Neutrophil (primary cell): ENCODE measurements at regions not wholly inside any gene's neighbourhood (a gene's known extent, or its start where the extent isn't known, plus 50 kb on each side); places are given as distances from the start of the nearest gene placed in this dataset.
"Not testable (repeated sequence)": the region's sequence is repeated elsewhere in the genome, so short reads cannot be mapped to it uniquely, and the experiment has no call there.

Experiments
- H3K27ac ChIP-seq: fragments of 200-600 bp; sonication (generic); 2 replicates; pipeline ENCODE4 v1.5.1; 2016; ENCODE audit warnings: mild to moderate bottlenecking, moderate library complexity
- H3K27me3 ChIP-seq: fragments of 200-600 bp; sonication (generic); 2 replicates; pipeline ENCODE4 v1.6.0; 2016; ENCODE audit warnings: mild to moderate bottlenecking
- H3K36me3 ChIP-seq: fragments of 200-600 bp; sonication (generic); 2 replicates; pipeline ENCODE4 v1.5.1; 2017
- H3K4me1 ChIP-seq, 2 experiments: fragments of 200-600 bp in 1 of 2; sonication (generic) in 1 of 2; 1 replicate in 1 of 2; 2 replicates in 1 of 2; pipeline versions ENCODE4 v1.5.1 to v1.6.1; 2013 to 2016; ENCODE audit warnings: low read depth in 1 of 2, low read length in 1 of 2, mild to moderate bottlenecking in 1 of 2, moderate library complexity in 1 of 2; ENCODE audit not compliant: control insufficient read depth in 1 of 2, insufficient read depth in 1 of 2
- H3K4me3 ChIP-seq, 2 experiments: fragments of 200-600 bp in 1 of 2; sonication (generic) in 1 of 2; 1 replicate in 1 of 2; 2 replicates in 1 of 2; pipeline ENCODE4 v1.5.1; 2013 to 2016; ENCODE audit warnings: low read depth in 1 of 2, low read length in 1 of 2, mild to moderate bottlenecking in 1 of 2, moderate library complexity in 1 of 2
- H3K9me3 ChIP-seq: fragments of 200-600 bp; sonication (generic); 2 replicates; pipeline ENCODE4 v1.5.1; 2016
- TF ChIP-seq, protein P1 (sequence below): fragments of 200-600 bp; sonication (generic); IDR thresholded peaks from 2 replicates; pipeline ENCODE4 v1.5.1; 2016; ENCODE audit warnings: antibody characterized with exemption

DNA sequence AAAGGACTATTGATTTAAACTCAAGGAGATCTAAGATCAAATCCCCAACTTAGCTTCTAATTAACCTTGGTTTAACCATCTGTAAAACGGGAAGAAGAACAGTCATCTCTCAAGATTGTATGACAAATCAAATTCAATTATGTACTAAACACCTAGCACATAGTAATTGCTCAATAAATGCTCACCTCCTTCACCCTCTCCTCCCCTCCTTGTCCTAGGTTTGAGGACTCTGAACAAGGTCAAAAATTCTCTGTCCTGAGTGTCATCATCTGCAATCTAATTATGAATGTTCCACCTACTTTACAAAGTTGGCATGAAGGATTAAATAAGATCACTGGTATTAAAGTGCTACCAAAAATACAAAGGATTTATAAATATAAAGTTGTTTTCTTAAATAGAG is 320.1 kb upstream of the PPARGC1A start:
- H3K4me1 ChIP-seq, result no peaks in the 10 kb centered on the region
- no peak overlapping the region for H3K4me3 ChIP-seq
- H3K27ac ChIP-seq, result no peak overlapping the region
- TF ChIP-seq, protein P1, sequence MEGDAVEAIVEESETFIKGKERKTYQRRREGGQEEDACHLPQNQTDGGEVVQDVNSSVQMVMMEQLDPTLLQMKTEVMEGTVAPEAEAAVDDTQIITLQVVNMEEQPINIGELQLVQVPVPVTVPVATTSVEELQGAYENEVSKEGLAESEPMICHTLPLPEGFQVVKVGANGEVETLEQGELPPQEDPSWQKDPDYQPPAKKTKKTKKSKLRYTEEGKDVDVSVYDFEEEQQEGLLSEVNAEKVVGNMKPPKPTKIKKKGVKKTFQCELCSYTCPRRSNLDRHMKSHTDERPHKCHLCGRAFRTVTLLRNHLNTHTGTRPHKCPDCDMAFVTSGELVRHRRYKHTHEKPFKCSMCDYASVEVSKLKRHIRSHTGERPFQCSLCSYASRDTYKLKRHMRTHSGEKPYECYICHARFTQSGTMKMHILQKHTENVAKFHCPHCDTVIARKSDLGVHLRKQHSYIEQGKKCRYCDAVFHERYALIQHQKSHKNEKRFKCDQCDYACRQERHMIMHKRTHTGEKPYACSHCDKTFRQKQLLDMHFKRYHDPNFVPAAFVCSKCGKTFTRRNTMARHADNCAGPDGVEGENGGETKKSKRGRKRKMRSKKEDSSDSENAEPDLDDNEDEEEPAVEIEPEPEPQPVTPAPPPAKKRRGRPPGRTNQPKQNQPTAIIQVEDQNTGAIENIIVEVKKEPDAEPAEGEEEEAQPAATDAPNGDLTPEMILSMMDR, result no peak
- H3K36me3 ChIP-seq, result no peaks in the 10 kb centered on the region
- H3K27me3 ChIP-seq, result no peaks in the 10 kb centered on the region
- H3K9me3 ChIP-seq, result no peaks in the 10 kb centered on the region

DNA sequence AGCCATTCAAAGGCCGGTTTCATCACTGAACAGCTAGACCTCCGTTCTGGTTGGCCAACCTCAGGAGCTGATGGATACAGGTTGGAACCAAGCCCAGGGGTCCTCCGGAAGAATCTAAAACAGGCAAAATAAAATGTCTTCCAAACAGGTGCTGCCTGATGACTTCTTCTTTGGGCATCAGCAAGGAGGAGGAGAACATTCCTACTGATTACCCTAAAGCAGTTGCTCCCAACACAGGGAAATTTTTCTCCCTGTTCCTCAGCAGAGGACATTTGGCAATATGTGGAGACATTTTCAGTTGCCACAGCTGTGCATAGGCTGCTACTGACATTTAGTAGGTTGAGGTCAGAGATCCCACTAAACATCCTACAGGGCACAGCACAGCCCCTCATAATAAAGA is 319.3 kb upstream of the PPARGC1A start:
- no peak overlapping the region for H3K27ac ChIP-seq
- no peaks in the 10 kb centered on the region for H3K9me3 ChIP-seq
- H3K27me3 ChIP-seq, result no peaks in the 10 kb centered on the region
- H3K4me1 ChIP-seq, result no peaks in the 10 kb centered on the region
- no peak overlapping the region for H3K4me3 ChIP-seq
- no peaks in the 10 kb centered on the region for H3K36me3 ChIP-seq
- TF ChIP-seq, protein P1, result no peak

DNA sequence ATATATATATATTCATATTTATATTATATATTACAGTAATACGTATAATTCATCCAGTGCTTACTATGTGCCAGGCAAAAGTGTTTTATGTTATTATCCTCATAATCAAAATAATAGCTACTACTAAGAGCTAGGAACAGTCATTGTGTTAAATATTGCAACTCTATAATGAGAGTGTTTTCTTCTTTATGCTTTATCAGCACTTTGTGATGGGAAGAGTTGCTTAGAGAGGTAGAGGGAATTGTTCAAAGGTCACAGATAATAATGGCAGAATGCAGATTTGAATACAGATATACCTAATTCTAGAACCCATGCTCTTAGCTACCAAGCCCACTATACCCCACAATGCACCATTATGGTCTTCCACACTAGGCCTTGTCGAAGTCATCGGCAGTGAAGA is 318.8 kb upstream of the PPARGC1A start:
- no peaks in the 10 kb centered on the region for H3K9me3 ChIP-seq
- no peak overlapping the region for H3K27ac ChIP-seq
- no peaks in the 10 kb centered on the region for H3K4me1 ChIP-seq
- H3K36me3 ChIP-seq, result no peaks in the 10 kb centered on the region
- H3K27me3 ChIP-seq, result no peaks in the 10 kb centered on the region
- H3K4me3 ChIP-seq, result no peak overlapping the region
- TF ChIP-seq, protein P1, result no peak

DNA sequence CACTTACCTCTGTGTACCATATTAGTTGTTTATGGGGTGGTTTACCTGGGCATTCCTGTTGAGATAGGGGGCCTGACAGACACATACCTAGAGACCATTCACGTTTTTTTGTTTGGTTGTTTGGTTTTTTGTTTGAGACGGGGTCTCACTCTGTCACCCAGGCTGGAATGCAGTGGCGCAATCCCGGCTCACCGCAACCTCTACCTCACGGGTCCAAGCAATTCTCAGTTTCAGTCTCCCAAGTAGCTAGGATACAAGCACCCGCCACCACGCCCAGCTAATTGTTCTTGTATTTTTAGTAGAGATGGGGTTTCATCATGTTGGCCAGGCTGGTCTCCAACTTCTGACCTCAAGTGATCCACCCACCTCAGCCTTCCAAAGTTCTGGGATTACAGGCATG is 314.9 kb upstream of the PPARGC1A start:
- H3K27me3 ChIP-seq, H3K27ac ChIP-seq, H3K36me3 ChIP-seq, H3K4me1 ChIP-seq, H3K4me3 ChIP-seq, H3K9me3 ChIP-seq: not testable (repeated sequence)

DNA sequence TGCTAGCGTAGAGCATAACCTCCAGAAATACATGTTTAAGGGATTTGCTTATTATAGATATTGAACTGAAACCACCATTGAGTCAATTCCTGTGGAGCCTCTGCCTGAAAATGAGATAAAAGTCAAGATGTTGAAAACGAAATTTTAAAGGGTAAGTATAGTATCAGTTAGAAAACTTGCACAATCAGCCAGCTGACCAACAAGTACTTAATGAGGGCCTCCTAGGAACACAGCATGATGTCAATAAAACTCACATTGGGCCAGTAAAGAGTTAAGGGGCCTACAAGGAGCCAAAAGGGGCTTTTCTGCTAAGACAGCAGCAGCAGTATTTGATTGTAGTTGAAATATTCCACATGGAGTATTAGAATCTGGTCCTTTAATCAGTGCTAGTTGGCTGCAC is 314.1 kb upstream of the PPARGC1A start:
- H3K27me3 ChIP-seq, result no peaks in the 10 kb centered on the region

DNA sequence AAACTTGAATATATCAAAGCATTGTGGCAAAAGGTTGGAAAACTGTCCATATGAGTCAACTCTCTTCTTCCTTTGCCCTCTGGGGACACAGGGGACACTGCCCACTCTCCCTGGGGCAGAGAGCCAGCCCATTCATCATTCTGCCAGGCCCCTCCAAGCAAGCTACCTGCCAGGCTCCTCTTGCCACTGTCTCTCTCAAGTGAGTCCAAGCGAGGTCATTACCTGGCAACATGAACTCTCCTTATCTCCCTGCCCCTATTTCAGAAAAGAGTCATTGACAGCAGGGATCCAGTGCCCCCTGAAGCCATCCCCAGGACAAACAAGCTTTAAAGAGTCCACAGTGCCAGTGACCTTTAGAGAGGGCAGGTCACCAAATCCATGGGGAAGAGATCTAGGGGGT is 312.7 kb upstream of the PPARGC1A start:
- TF ChIP-seq, protein P1, result no peak
- H3K36me3 ChIP-seq, result no peaks in the 10 kb centered on the region

More for the DNA sequence above, 314.1 kb upstream of the PPARGC1A start:
- Histone ChIP-seq H3K4me3 (no peak overlapping the region), H3K9me3 (no peaks in the 10 kb centered on the region), H3K4me1 (no peaks in the 10 kb centered on the region), H3K27ac (no peak overlapping the region), H3K36me3 (no peaks in the 10 kb centered on the region)
- TF ChIP-seq, protein P1, result no peak

More for the DNA sequence above, 312.7 kb upstream of the PPARGC1A start:
- H3K27ac ChIP-seq, result no peak overlapping the region
- no peaks in the 10 kb centered on the region for H3K9me3 ChIP-seq
- H3K27me3 ChIP-seq, result no peaks in the 10 kb centered on the region
- no peak overlapping the region for H3K4me3 ChIP-seq
- H3K4me1 ChIP-seq, result no peaks in the 10 kb centered on the region
